ENCODE measurements at regions not wholly inside any gene's neighbourhood (a gene's known extent, or its start where the extent isn't known, plus 50 kb on each side); places are given as distances from the start of the nearest gene placed in this dataset.
A peak's percentile ranks its signal among the peaks of the same experiment; 100 is the strongest.

GRCh38 chr6:165728216-165728615 is 65.2 kb upstream of the PDE10A start:
- Histone ChIP-seq H3K27me3 (replicated peaks; ENCODE audit: control insufficient read depth, insufficient read depth, low read length) (no peaks in the 10 kb centered on the region; the same call in 1 of the 2 replicates), H3K4me3 (replicated peaks; ENCODE audit: low read depth, low read length) (no peak overlapping the region), H3K36me3 (ENCODE audit: control insufficient read depth, insufficient read depth, low read length) (no peaks in the 10 kb centered on the region)
- no peak for TF ChIP-seq CTCF (IDR thresholded peaks at IDR 0.05; ENCODE audit: insufficient read depth, low read length, poor library complexity, severe bottlenecking)
- no peak for DNase-seq (ENCODE audit: extremely low read depth, insufficient read length)

- TF ChIP-seq CTCF (IDR thresholded peaks at IDR 0.05; ENCODE audit: insufficient read depth, low read length, poor library complexity, severe bottlenecking) = no peak
- Histone ChIP-seq H3K36me3 (ENCODE audit: control insufficient read depth, insufficient read depth, low read length) (no peaks in the 10 kb centered on the region), H3K27me3 (replicated peaks; ENCODE audit: control insufficient read depth, insufficient read depth, low read length) (no peaks in the 10 kb centered on the region; the same call in 1 of the 2 replicates), H3K4me3 (replicated peaks; ENCODE audit: low read depth, low read length) (no peak overlapping the region)
- no peak for DNase-seq (ENCODE audit: extremely low read depth, insufficient read length)
Measured at GRCh38 chr6:165726965-165727381, 63.9 kb upstream of the PDE10A start.

GRCh38 chr6:165726290-165726875 is 63.3 kb upstream of the PDE10A start:
- Histone ChIP-seq H3K36me3 (ENCODE audit: control insufficient read depth, insufficient read depth, low read length) (no peaks in the 10 kb centered on the region), H3K4me3 (replicated peaks; ENCODE audit: low read depth, low read length) (no peak overlapping the region), H3K27me3 (replicated peaks; ENCODE audit: control insufficient read depth, insufficient read depth, low read length) (no peaks in the 10 kb centered on the region; the same call in 1 of the 2 replicates)
- TF ChIP-seq CTCF (IDR thresholded peaks at IDR 0.05; ENCODE audit: insufficient read depth, low read length, poor library complexity, severe bottlenecking) = no peak
- no peak for DNase-seq (ENCODE audit: extremely low read depth, insufficient read length)

GRCh38 chr6:165725201-165725600 is 62.2 kb upstream of the PDE10A start:
- TF ChIP-seq CTCF (IDR thresholded peaks at IDR 0.05; ENCODE audit: insufficient read depth, low read length, poor library complexity, severe bottlenecking) = peak; percentile 32
- no peaks in the 10 kb centered on the region; the same call in 1 of the 2 replicates for H3K27me3 ChIP-seq (replicated peaks; ENCODE audit: control insufficient read depth, insufficient read depth, low read length)
- no peak overlapping the region for H3K4me3 ChIP-seq (replicated peaks; ENCODE audit: low read depth, low read length)
- no peak for DNase-seq (ENCODE audit: extremely low read depth, insufficient read length)
- H3K36me3 ChIP-seq (ENCODE audit: control insufficient read depth, insufficient read depth, low read length) = no peaks in the 10 kb centered on the region

- Histone ChIP-seq H3K4me3 (replicated peaks; ENCODE audit: low read depth, low read length) (no peak overlapping the region), H3K36me3 (ENCODE audit: control insufficient read depth, insufficient read depth, low read length) (no peaks in the 10 kb centered on the region), H3K27me3 (replicated peaks; ENCODE audit: control insufficient read depth, insufficient read depth, low read length) (no peaks in the 10 kb centered on the region; the same call in 1 of the 2 replicates)
- no peak for DNase-seq (ENCODE audit: extremely low read depth, insufficient read length)
- TF ChIP-seq CTCF (IDR thresholded peaks at IDR 0.05; ENCODE audit: insufficient read depth, low read length, poor library complexity, severe bottlenecking) = no peak
Measured at GRCh38 chr6:165723326-165723725, 60.3 kb upstream of the PDE10A start.

- H3K4me3 ChIP-seq (replicated peaks; ENCODE audit: low read depth, low read length) = no peak overlapping the region
- H3K36me3 ChIP-seq (ENCODE audit: control insufficient read depth, insufficient read depth, low read length) = no peaks in the 10 kb centered on the region
- no peak for DNase-seq (ENCODE audit: extremely low read depth, insufficient read length)
- no peak for TF ChIP-seq CTCF (IDR thresholded peaks at IDR 0.05; ENCODE audit: insufficient read depth, low read length, poor library complexity, severe bottlenecking)
- no peaks in the 10 kb centered on the region; the same call in 1 of the 2 replicates for H3K27me3 ChIP-seq (replicated peaks; ENCODE audit: control insufficient read depth, insufficient read depth, low read length)
Measured at GRCh38 chr6:165722022-165722421, 59.0 kb upstream of the PDE10A start.
